ENCODE measurements at regions not wholly inside any gene's neighbourhood (a gene's known extent, or its start where the extent isn't known, plus 50 kb on each side); places are given as distances from the start of the nearest gene placed in this dataset.
"Not testable (repeated sequence)": the region's sequence is repeated elsewhere in the genome, so short reads cannot be mapped to it uniquely, and the experiment has no call there.

DNA sequence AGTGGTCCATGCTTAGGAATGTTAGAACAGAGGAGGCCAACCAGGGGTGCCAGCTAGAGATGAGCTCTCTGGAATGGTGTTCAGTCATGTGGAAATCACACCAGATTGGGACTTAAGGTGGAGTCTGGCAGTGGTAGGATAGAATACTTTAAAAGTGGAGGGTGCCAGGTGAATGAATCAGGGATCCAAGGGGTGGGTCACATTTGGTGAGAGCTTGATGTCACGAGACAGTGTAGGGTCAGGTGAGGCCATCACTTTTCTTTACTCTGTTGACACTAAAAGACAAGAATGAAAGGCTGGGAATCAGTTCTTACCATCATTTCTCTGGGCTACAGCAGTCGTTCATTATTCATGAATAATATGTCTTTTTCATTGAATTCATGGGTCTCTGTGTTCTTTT is 73.8 kb upstream of the FAM153A start:
- TF ChIP-seq KDM1A (CRISPR knock-in tag; IDR thresholded peaks at IDR 0.05); ZNF460 (CRISPR knock-in tag; IDR thresholded peaks at IDR 0.05; ENCODE audit: borderline replicate concordance); YY1 (IDR thresholded peaks at IDR 0.05; ENCODE audit: insufficient read depth, insufficient replicate concordance, low read depth, low read length); RFX5 (IDR thresholded peaks at IDR 0.05; ENCODE audit: low read depth, low read length); ERF (CRISPR knock-in tag; IDR thresholded peaks at IDR 0.05); EZH2 (conservative IDR thresholded peaks at IDR 0.05; ENCODE audit: low read depth, low read length); CBX1 (IDR thresholded peaks at IDR 0.05; ENCODE audit: low read depth): not testable (repeated sequence)
- TF ChIP-seq, protein P1, sequence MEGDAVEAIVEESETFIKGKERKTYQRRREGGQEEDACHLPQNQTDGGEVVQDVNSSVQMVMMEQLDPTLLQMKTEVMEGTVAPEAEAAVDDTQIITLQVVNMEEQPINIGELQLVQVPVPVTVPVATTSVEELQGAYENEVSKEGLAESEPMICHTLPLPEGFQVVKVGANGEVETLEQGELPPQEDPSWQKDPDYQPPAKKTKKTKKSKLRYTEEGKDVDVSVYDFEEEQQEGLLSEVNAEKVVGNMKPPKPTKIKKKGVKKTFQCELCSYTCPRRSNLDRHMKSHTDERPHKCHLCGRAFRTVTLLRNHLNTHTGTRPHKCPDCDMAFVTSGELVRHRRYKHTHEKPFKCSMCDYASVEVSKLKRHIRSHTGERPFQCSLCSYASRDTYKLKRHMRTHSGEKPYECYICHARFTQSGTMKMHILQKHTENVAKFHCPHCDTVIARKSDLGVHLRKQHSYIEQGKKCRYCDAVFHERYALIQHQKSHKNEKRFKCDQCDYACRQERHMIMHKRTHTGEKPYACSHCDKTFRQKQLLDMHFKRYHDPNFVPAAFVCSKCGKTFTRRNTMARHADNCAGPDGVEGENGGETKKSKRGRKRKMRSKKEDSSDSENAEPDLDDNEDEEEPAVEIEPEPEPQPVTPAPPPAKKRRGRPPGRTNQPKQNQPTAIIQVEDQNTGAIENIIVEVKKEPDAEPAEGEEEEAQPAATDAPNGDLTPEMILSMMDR (CRISPR knock-in tag; IDR thresholded peaks at IDR 0.05): not testable (repeated sequence)
- TF ChIP-seq, protein P2, sequence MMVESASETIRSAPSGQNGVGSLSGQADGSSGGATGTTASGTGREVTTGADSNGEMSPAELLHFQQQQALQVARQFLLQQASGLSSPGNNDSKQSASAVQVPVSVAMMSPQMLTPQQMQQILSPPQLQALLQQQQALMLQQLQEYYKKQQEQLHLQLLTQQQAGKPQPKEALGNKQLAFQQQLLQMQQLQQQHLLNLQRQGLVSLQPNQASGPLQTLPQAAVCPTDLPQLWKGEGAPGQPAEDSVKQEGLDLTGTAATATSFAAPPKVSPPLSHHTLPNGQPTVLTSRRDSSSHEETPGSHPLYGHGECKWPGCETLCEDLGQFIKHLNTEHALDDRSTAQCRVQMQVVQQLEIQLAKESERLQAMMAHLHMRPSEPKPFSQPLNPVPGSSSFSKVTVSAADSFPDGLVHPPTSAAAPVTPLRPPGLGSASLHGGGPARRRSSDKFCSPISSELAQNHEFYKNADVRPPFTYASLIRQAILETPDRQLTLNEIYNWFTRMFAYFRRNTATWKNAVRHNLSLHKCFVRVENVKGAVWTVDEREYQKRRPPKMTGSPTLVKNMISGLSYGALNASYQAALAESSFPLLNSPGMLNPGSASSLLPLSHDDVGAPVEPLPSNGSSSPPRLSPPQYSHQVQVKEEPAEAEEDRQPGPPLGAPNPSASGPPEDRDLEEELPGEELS (CRISPR knock-in tag; IDR thresholded peaks at IDR 0.05): not testable (repeated sequence)
- TF ChIP-seq, protein P3, sequence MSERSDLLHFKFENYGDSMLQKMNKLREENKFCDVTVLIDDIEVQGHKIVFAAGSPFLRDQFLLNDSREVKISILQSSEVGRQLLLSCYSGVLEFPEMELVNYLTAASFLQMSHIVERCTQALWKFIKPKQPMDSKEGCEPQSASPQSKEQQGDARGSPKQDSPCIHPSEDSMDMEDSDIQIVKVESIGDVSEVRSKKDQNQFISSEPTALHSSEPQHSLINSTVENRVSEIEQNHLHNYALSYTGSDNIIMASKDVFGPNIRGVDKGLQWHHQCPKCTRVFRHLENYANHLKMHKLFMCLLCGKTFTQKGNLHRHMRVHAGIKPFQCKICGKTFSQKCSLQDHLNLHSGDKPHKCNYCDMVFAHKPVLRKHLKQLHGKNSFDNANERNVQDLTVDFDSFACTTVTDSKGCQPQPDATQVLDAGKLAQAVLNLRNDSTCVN (CRISPR knock-in tag; IDR thresholded peaks at IDR 0.05; ENCODE audit: borderline replicate concordance): not testable (repeated sequence)
